ENCODE measurements at regions not wholly inside any gene's neighbourhood (a gene's known extent, or its start where the extent isn't known, plus 50 kb on each side); places are given as distances from the start of the nearest gene placed in this dataset.

DNA sequence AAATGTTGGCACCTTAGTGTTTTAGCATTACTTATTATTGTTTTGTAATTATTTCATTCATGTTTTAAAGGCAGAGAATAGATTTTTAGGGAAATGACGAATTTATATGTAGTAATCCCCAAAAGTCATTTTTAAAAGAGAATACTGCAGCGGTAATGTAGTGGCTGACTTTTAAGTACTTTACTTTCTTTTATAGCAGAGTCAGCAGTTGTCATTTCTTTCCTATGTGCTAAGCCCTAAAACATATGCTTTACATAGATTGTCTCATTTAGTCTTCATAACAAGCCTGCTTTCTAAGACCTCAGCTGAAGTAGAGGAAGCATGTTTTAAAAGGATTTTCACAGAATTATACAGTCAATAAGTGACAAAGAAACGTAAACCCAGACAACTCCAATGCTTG lies 102.1 kb upstream of the PEX5L start:
- Histone ChIP-seq H4K20me1 (ENCODE audit: insufficient read depth, low read length) (no peaks in the 10 kb centered on the region), H3K9me3 (ENCODE audit: low read length) (no peaks in the 10 kb centered on the region), H2AFZ (ENCODE audit: low read length) (no peak overlapping the region), H3K4me3 (ENCODE audit: low read depth, low read length, poor library complexity, severe bottlenecking) (no peak overlapping the region), H3K79me2 (ENCODE audit: insufficient read depth, low read length) (no peaks in the 10 kb centered on the region), H3K9me2 (ENCODE audit: low read depth, low read length) (no peaks in the 10 kb centered on the region), H3K9ac (ENCODE audit: low read length) (no peak overlapping the region), H3K36me3 (ENCODE audit: insufficient read depth, low read length) (no peaks in the 10 kb centered on the region), H3K27ac (ENCODE audit: low read depth, low read length, poor library complexity, severe bottlenecking) (no peak overlapping the region), H3K4me1 (ENCODE audit: insufficient read depth, low read length, severe bottlenecking) (no peaks in the 10 kb centered on the region), H3F3A (ENCODE audit: insufficient read depth, low read length) (no peaks in the 10 kb centered on the region), H3K27me3 (ENCODE audit: insufficient read depth, low read length) (no peaks in the 10 kb centered on the region), H3K4me2 (ENCODE audit: low read length) (no peak overlapping the region)
- TF ChIP-seq, protein P1, sequence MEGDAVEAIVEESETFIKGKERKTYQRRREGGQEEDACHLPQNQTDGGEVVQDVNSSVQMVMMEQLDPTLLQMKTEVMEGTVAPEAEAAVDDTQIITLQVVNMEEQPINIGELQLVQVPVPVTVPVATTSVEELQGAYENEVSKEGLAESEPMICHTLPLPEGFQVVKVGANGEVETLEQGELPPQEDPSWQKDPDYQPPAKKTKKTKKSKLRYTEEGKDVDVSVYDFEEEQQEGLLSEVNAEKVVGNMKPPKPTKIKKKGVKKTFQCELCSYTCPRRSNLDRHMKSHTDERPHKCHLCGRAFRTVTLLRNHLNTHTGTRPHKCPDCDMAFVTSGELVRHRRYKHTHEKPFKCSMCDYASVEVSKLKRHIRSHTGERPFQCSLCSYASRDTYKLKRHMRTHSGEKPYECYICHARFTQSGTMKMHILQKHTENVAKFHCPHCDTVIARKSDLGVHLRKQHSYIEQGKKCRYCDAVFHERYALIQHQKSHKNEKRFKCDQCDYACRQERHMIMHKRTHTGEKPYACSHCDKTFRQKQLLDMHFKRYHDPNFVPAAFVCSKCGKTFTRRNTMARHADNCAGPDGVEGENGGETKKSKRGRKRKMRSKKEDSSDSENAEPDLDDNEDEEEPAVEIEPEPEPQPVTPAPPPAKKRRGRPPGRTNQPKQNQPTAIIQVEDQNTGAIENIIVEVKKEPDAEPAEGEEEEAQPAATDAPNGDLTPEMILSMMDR (IDR thresholded peaks at IDR 0.05; ENCODE audit: low read length): no peak
- TF ChIP-seq EZH2 (IDR thresholded peaks at IDR 0.05; ENCODE audit: borderline replicate concordance, low read length): no peak

DNA sequence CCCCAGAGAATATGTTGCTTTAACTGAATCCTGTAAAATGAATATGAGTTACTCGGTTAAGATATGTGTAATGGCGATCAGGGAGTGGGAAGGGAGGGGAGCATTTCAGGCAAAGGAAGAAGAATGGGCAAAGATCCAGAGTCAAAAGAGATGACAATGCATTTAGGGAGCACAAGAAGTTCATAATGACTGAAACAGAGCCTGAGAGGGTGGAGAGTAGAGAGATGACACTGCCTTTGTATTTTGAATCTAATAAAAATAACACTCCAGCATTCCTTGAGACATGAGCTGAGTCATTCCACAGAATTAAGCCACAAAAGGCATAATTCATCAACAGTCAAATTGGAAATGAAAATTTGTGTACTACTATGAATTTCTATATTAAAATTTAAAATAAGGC lies 105.3 kb upstream of the PEX5L start:
- no peaks in the 10 kb centered on the region for H3K79me2 ChIP-seq (ENCODE audit: insufficient read depth, low read length)
- no peaks in the 10 kb centered on the region for H4K20me1 ChIP-seq (ENCODE audit: insufficient read depth, low read length)
- no peaks in the 10 kb centered on the region for H3K4me1 ChIP-seq (ENCODE audit: insufficient read depth, low read length, severe bottlenecking)
- H3K27me3 ChIP-seq (ENCODE audit: insufficient read depth, low read length): no peaks in the 10 kb centered on the region
- H3K9ac ChIP-seq (ENCODE audit: low read length): no peak overlapping the region
- no peaks in the 10 kb centered on the region for H3K36me3 ChIP-seq (ENCODE audit: insufficient read depth, low read length)
- H3K4me3 ChIP-seq (ENCODE audit: low read depth, low read length, poor library complexity, severe bottlenecking): no peak overlapping the region
- no peak overlapping the region for H3K4me2 ChIP-seq (ENCODE audit: low read length)
- H3K9me2 ChIP-seq (ENCODE audit: low read depth, low read length): no peaks in the 10 kb centered on the region
- H3K27ac ChIP-seq (ENCODE audit: low read depth, low read length, poor library complexity, severe bottlenecking): no peak overlapping the region
- TF ChIP-seq, protein P1 (IDR thresholded peaks at IDR 0.05; ENCODE audit: low read length): no peak
- TF ChIP-seq EZH2 (IDR thresholded peaks at IDR 0.05; ENCODE audit: borderline replicate concordance, low read length): no peak
- no peaks in the 10 kb centered on the region for H3F3A ChIP-seq (ENCODE audit: insufficient read depth, low read length)
- H2AFZ ChIP-seq (ENCODE audit: low read length): no peak overlapping the region
- H3K9me3 ChIP-seq (ENCODE audit: low read length): no peaks in the 10 kb centered on the region

DNA sequence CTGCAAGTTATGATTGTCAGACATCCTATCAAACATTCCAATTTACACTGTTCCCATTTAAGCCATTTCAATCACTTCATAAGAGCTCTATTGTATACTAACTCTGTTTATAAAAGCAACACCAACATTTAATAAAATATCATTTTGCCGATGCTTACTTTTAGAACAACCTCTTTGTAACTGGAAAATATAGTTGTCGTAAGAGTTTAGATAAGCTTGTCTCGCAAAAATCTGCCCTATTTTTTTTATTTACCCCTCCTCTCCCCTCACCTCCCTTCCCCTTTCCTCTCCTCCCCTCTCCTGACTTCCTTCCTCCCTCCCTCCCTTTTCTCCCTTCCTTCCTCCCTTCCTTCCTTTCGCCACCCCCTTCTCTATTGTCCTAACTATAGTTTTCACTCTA lies 105.7 kb upstream of the PEX5L start:
- H4K20me1 ChIP-seq (ENCODE audit: insufficient read depth, low read length): no peaks in the 10 kb centered on the region
- no peak for TF ChIP-seq EZH2 (IDR thresholded peaks at IDR 0.05; ENCODE audit: borderline replicate concordance, low read length)
- TF ChIP-seq, protein P1 (IDR thresholded peaks at IDR 0.05; ENCODE audit: low read length): no peak
- no peaks in the 10 kb centered on the region for H3K4me1 ChIP-seq (ENCODE audit: insufficient read depth, low read length, severe bottlenecking)
- H3K9me3 ChIP-seq (ENCODE audit: low read length): no peaks in the 10 kb centered on the region
- no peaks in the 10 kb centered on the region for H3K9me2 ChIP-seq (ENCODE audit: low read depth, low read length)
- no peaks in the 10 kb centered on the region for H3F3A ChIP-seq (ENCODE audit: insufficient read depth, low read length)
- H3K27ac ChIP-seq (ENCODE audit: low read depth, low read length, poor library complexity, severe bottlenecking): no peak overlapping the region
- H3K27me3 ChIP-seq (ENCODE audit: insufficient read depth, low read length): no peaks in the 10 kb centered on the region
- H3K4me3 ChIP-seq (ENCODE audit: low read depth, low read length, poor library complexity, severe bottlenecking): no peak overlapping the region
- no peaks in the 10 kb centered on the region for H3K79me2 ChIP-seq (ENCODE audit: insufficient read depth, low read length)
- no peak overlapping the region for H3K4me2 ChIP-seq (ENCODE audit: low read length)
- no peaks in the 10 kb centered on the region for H3K36me3 ChIP-seq (ENCODE audit: insufficient read depth, low read length)
- no peak overlapping the region for H2AFZ ChIP-seq (ENCODE audit: low read length)
- no peak overlapping the region for H3K9ac ChIP-seq (ENCODE audit: low read length)

All from OCI-LY1 (cell line).